Esophagus (tissue), 2 donors: ENCODE measurements at regions not wholly inside any gene's neighbourhood (a gene's known extent, or its start where the extent isn't known, plus 50 kb on each side); places are given as distances from the start of the nearest gene placed in this dataset.

ENCODE experiments used
- H3K27ac ChIP-seq, 2 donors: one replicate each; pipeline ENCODE4 v1.5.1; 2013; ENCODE audit warnings: low read depth in 2 of 2, mild to moderate bottlenecking in 2 of 2, inconsistent platforms in 1 of 2, low read length in 1 of 2, moderate library complexity in 1 of 2
- H3K27me3 ChIP-seq, 2 donors: one replicate each; pipeline ENCODE4 v1.6.1; 2013; ENCODE audit warnings: low read length in 2 of 2, control low read depth in 1 of 2, mild to moderate bottlenecking in 1 of 2; ENCODE audit not compliant: insufficient read depth in 2 of 2, control insufficient read depth in 1 of 2
- H3K36me3 ChIP-seq, 2 donors: one replicate each; pipeline ENCODE4 v1.6.1; 2013; ENCODE audit warnings: low read length in 1 of 2; ENCODE audit not compliant: control insufficient read depth in 2 of 2, insufficient read depth in 2 of 2
- H3K4me1 ChIP-seq, 2 donors: one replicate each; pipeline ENCODE4 v1.6.1; 2013; ENCODE audit warnings: low read length in 1 of 2; ENCODE audit not compliant: control insufficient read depth in 2 of 2, insufficient read depth in 2 of 2
- H3K4me3 ChIP-seq, 2 donors: one replicate each; pipeline ENCODE4 v1.5.1; 2013; ENCODE audit warnings: low read length in 2 of 2, mild to moderate bottlenecking in 2 of 2, low read depth in 1 of 2, moderate library complexity in 1 of 2
- H3K9me3 ChIP-seq, 2 donors: one replicate each; pipeline ENCODE4 v1.6.1; 2013; ENCODE audit warnings: mild to moderate bottlenecking in 2 of 2, low read depth in 1 of 2, low read length in 1 of 2, moderate library complexity in 1 of 2; ENCODE audit not compliant: control insufficient read depth in 2 of 2, insufficient read depth in 1 of 2
- WGBS, 2 donors: extraction: QIAGEN DNeasy Blood & Tissue Kit; methylation state at CpG; one replicate each; pipeline ENCODE4 v1.1.7; 2013; 5-methylcytosine and 5-hydroxymethylcytosine counted together
- donor health status: healthy with polysubstance abuse.
- donor health status: Bipolar disorder and iron deficiency.

GRCh38 chr13:107028751-107029150 lies 460.8 kb upstream of the ARGLU1 start:
- Histone ChIP-seq H3K9me3 (no peaks in the 10 kb centered on the region), H3K4me3 (no peak overlapping the region), H3K4me1 (no peaks in the 10 kb centered on the region), H3K36me3 (no peaks in the 10 kb centered on the region), H3K27ac (no peak overlapping the region), H3K27me3 (no peaks in the 10 kb centered on the region)
- 81% methylated on average over 8 of the region's 8 CpGs for WGBS, 2 donors

- WGBS, 2 donors = 19 to 35% methylated on average over 1 of the region's 1 CpG
- no peaks in the 10 kb centered on the region for H3K36me3 ChIP-seq
- no peaks in the 10 kb centered on the region for H3K9me3 ChIP-seq
- H3K4me3 ChIP-seq = no peak overlapping the region
- no peaks in the 10 kb centered on the region for H3K27me3 ChIP-seq
- H3K4me1 ChIP-seq = no peaks in the 10 kb centered on the region
- H3K27ac ChIP-seq = no peak overlapping the region
These were observed 458.1 kb upstream of the ARGLU1 start for GRCh38 chr13:107025991-107026390.

DNA sequence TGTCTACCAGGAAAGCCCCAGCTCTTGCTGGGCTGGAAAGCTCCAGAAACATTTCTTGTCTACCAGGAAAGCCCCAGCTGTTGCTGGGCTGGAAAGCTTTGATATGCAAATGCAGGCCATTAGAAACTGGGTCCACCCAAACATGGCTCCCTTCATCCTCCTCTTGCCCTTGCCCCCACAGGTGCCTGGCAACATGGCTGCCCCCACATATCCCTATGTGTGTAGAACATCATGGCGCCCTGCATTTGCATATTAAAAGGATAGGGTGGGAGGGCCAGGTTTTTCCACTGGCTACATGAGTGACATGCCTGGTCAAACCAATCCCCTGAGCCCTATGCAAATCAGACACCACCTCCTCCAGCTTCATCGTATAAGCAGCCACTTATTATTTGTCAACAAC lies 455.4 kb upstream of the ARGLU1 start:
- Histone ChIP-seq H3K9me3 (no peaks in the 10 kb centered on the region), H3K4me3 (no peak overlapping the region), H3K4me1 (no peaks in the 10 kb centered on the region), H3K27me3 (no peaks in the 10 kb centered on the region), H3K36me3 (no peaks in the 10 kb centered on the region), H3K27ac (no peak overlapping the region)
- WGBS, 2 donors = 90 to 96% methylated on average over 2 of the region's 2 CpGs

DNA sequence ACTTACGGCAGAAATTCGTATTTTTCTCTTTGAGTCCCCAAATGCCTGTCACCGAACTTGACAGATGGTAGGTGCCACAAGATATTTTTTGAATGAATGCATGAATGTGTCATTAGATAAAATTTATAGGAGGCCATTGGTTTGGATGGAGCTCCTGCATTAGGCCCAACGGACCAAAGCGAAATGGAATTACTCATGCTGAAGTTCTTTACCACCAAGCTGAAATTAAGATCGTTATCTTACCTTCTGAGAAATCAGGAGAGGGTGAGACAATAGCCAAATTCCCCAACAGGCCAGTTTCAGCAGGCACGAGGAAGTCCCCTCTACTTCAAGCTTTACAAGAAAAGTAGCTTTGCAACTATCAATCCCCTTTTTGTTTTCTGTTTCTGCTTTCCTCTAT lies 452.5 kb upstream of the ARGLU1 start:
- Histone ChIP-seq H3K9me3 (no peaks in the 10 kb centered on the region), H3K27me3 (no peaks in the 10 kb centered on the region), H3K36me3 (no peaks in the 10 kb centered on the region), H3K4me1 (no peaks in the 10 kb centered on the region), H3K4me3 (no peak overlapping the region), H3K27ac (no peak overlapping the region)
- 83 to 86% methylated on average over 7 of the region's 7 CpGs for WGBS, 2 donors

- Histone ChIP-seq H3K9me3 (no peaks in the 10 kb centered on the region), H3K27me3 (no peaks in the 10 kb centered on the region), H3K4me3 (no peak overlapping the region), H3K36me3 (no peaks in the 10 kb centered on the region), H3K4me1 (no peaks in the 10 kb centered on the region), H3K27ac (no peak overlapping the region)
- whole genome bisulfite sequencing, 2 donors = 68 to 71% methylated on average over 4 of the region's 4 CpGs
These were observed 450.3 kb upstream of the ARGLU1 start for GRCh38 chr13:107018285-107018684.

- H3K27ac ChIP-seq = no peak overlapping the region
- no peaks in the 10 kb centered on the region for H3K4me1 ChIP-seq
- no peaks in the 10 kb centered on the region for H3K27me3 ChIP-seq
- no peaks in the 10 kb centered on the region for H3K36me3 ChIP-seq
- 62 to 70% methylated on average over 2 of the region's 2 CpGs for WGBS, 2 donors
- H3K4me3 ChIP-seq = no peak overlapping the region
- no peaks in the 10 kb centered on the region for H3K9me3 ChIP-seq
These were observed 438.7 kb upstream of the ARGLU1 start for GRCh38 chr13:107006661-107007060.

- H3K4me1 ChIP-seq = no peaks in the 10 kb centered on the region
- no peaks in the 10 kb centered on the region for H3K27me3 ChIP-seq
- no peak overlapping the region for H3K4me3 ChIP-seq
- H3K27ac ChIP-seq = no peak overlapping the region
- WGBS, 2 donors = 59 to 63% methylated on average over 4 of the region's 4 CpGs
- no peaks in the 10 kb centered on the region for H3K36me3 ChIP-seq
- no peaks in the 10 kb centered on the region for H3K9me3 ChIP-seq
These were observed 437.6 kb upstream of the ARGLU1 start for GRCh38 chr13:107005577-107005976.

DNA sequence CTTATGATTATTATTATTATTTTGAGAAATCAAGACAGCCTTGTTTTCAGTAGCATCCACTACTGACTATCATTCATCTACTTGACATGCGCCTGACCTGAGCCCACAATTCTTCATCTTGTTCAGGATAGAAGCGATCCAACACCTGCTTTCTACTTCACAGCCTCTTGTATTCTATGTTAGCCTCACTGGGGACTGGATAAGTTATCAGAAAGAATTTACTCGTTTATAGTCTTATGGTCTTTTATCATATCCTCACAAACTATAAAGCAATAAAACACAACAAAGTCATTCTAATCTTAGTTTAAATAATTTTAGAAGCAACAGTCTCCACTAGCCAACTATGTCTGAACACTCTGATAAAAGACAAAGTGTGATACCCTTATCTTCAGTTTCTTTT lies 436.0 kb upstream of the ARGLU1 start:
- H3K27ac ChIP-seq = no peak overlapping the region
- H3K4me3 ChIP-seq = no peak overlapping the region
- 52 to 67% methylated on average over 3 of the region's 3 CpGs for WGBS, 2 donors

GRCh38 chr13:106998664-106999063 lies 430.7 kb upstream of the ARGLU1 start:
- Histone ChIP-seq H3K27me3 (no peaks in the 10 kb centered on the region), H3K27ac (no peak overlapping the region), H3K36me3 (no peaks in the 10 kb centered on the region), H3K4me1 (no peaks in the 10 kb centered on the region), H3K4me3 (no peak overlapping the region), H3K9me3 (peaks cover 0 to 4% of the 10 kb centered on the region in 2 donors)
- WGBS, 2 donors = 91 to 93% methylated on average over 5 of the region's 5 CpGs

More for the DNA sequence above, 436.0 kb upstream of the ARGLU1 start:
- no peaks in the 10 kb centered on the region for H3K36me3 ChIP-seq
- H3K9me3 ChIP-seq = peaks cover 0 to 2% of the 10 kb centered on the region in 2 donors
- no peaks in the 10 kb centered on the region for H3K4me1 ChIP-seq
- no peaks in the 10 kb centered on the region for H3K27me3 ChIP-seq

GRCh38 chr13:106997696-106998095 lies 429.8 kb upstream of the ARGLU1 start:
- H3K9me3 ChIP-seq = peaks cover 0 to 4% of the 10 kb centered on the region in 2 donors
- 64 to 71% methylated on average over 4 of the region's 4 CpGs for WGBS, 2 donors
- H3K27me3 ChIP-seq = no peaks in the 10 kb centered on the region
- H3K36me3 ChIP-seq = no peaks in the 10 kb centered on the region
- no peak overlapping the region for H3K4me3 ChIP-seq
- H3K4me1 ChIP-seq = no peaks in the 10 kb centered on the region
- no peak overlapping the region for H3K27ac ChIP-seq
